ENCODE measurements at regions not wholly inside any gene's neighbourhood (a gene's known extent, or its start where the extent isn't known, plus 50 kb on each side); places are given as distances from the start of the nearest gene placed in this dataset.

DNA sequence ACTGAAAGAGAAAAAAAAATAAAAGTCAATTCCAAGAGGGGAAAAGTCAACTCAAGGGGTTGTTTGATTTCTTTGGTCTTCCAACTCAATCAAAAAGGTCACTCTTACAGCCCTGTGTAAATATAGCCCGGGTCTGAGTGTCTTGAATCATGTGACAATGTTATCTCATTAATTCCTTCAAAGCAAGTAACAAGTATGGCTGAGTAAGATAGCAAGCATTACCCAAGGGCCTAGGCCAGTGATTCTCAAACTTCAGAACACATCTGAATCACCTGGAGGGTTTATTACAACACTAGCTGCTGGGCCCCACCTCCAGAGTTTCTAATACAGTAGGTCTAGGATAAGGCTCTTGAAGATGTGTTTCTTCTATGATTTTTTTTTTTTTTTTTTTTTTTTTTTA, 125.0 kb downstream of the PRLHR start:
- TF ChIP-seq, protein P1, sequence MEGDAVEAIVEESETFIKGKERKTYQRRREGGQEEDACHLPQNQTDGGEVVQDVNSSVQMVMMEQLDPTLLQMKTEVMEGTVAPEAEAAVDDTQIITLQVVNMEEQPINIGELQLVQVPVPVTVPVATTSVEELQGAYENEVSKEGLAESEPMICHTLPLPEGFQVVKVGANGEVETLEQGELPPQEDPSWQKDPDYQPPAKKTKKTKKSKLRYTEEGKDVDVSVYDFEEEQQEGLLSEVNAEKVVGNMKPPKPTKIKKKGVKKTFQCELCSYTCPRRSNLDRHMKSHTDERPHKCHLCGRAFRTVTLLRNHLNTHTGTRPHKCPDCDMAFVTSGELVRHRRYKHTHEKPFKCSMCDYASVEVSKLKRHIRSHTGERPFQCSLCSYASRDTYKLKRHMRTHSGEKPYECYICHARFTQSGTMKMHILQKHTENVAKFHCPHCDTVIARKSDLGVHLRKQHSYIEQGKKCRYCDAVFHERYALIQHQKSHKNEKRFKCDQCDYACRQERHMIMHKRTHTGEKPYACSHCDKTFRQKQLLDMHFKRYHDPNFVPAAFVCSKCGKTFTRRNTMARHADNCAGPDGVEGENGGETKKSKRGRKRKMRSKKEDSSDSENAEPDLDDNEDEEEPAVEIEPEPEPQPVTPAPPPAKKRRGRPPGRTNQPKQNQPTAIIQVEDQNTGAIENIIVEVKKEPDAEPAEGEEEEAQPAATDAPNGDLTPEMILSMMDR (IDR thresholded peaks at IDR 0.05) = no peak
- no peak for TF ChIP-seq SIN3A (IDR thresholded peaks at IDR 0.05; ENCODE audit: borderline replicate concordance, insufficient read depth, low read depth, low read length)
- TF ChIP-seq POLR2AphosphoS5 (IDR thresholded peaks at IDR 0.05; ENCODE audit: low read depth, low read length) = no peak
- TF ChIP-seq, protein P2, sequence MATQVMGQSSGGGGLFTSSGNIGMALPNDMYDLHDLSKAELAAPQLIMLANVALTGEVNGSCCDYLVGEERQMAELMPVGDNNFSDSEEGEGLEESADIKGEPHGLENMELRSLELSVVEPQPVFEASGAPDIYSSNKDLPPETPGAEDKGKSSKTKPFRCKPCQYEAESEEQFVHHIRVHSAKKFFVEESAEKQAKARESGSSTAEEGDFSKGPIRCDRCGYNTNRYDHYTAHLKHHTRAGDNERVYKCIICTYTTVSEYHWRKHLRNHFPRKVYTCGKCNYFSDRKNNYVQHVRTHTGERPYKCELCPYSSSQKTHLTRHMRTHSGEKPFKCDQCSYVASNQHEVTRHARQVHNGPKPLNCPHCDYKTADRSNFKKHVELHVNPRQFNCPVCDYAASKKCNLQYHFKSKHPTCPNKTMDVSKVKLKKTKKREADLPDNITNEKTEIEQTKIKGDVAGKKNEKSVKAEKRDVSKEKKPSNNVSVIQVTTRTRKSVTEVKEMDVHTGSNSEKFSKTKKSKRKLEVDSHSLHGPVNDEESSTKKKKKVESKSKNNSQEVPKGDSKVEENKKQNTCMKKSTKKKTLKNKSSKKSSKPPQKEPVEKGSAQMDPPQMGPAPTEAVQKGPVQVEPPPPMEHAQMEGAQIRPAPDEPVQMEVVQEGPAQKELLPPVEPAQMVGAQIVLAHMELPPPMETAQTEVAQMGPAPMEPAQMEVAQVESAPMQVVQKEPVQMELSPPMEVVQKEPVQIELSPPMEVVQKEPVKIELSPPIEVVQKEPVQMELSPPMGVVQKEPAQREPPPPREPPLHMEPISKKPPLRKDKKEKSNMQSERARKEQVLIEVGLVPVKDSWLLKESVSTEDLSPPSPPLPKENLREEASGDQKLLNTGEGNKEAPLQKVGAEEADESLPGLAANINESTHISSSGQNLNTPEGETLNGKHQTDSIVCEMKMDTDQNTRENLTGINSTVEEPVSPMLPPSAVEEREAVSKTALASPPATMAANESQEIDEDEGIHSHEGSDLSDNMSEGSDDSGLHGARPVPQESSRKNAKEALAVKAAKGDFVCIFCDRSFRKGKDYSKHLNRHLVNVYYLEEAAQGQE (IDR thresholded peaks at IDR 0.05; ENCODE audit: insufficient read depth in 1 of 2, low read depth in 2 of 2, low read length in 1 of 2) = no peak
- no peak for TF ChIP-seq TCF7L2 (IDR thresholded peaks at IDR 0.05; ENCODE audit: low read depth, low read length)
